ENCODE measurements at regions not wholly inside any gene's neighbourhood (a gene's known extent, or its start where the extent isn't known, plus 50 kb on each side); places are given as distances from the start of the nearest gene placed in this dataset.
"Not testable (repeated sequence)": the region's sequence is repeated elsewhere in the genome, so short reads cannot be mapped to it uniquely, and the experiment has no call there.

DNA sequence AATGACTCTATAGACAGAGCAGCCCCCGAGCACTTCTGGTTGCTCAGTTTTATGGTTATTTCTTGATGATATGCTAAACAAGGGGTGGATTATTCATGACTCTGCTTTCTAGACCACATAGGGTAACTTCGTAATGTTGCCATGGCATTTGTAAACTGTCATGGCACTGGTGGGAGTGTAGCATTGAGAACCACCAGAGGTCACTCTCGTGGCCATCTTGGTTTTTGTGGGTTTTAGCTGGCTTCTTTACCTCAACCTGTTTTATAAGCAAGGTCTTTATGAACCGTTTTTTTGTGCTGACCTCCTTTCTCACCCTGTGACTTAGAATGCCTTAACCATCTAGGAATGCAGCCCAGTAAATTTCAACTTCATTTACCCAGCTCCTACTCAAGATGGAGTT, 1036.2 kb upstream of the FLRT2 start:
- DNase-seq = no peak

- no peak for DNase-seq
Observed at GRCh38 chr14:84496677-84497076, 1033.3 kb upstream of the FLRT2 start.

DNA sequence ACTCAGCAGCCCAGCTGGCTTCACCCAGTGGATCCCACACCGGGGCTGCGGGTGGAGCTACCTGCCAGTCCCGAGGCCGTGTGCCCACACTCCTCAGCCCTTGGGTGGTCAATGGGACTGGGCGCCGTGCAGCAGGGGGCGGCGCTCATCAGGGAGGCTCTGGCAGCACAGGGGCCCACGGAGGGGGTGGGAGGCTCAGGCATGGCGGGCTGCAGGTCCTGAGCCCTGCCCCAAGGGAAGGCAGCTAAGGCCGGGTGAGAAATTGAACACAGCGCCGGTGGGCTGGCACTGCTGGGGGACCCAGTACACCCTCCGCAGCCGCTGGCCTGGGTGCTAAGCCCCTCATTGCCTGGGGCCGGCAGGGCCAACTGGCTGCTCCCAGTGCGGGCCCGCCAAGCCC, 1017.1 kb upstream of the FLRT2 start:
- not testable (repeated sequence) for DNase-seq

DNA sequence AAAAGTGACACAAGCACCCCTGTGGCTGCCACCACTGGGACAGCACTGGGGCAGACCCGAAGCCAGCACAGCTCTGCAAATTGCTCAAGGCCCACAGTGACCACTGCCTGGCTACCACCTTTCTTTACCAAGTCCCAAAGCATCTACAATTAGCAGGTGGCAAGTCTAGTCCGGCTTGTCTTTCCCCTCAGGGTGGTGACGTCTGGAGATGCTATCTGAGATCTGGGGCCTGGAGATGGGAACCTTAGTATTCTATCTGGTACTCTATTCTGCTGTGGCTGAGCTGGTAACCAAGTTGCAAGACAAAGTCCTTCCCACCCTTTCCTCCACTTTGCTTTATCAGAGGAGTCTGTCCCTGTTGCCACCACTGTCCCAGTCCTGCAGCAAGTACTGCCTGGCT, 1010.1 kb upstream of the FLRT2 start:
- DNase-seq = no peak

- no peak for DNase-seq
Observed at GRCh38 chr14:84520711-84521338, 1009.1 kb upstream of the FLRT2 start.

DNA sequence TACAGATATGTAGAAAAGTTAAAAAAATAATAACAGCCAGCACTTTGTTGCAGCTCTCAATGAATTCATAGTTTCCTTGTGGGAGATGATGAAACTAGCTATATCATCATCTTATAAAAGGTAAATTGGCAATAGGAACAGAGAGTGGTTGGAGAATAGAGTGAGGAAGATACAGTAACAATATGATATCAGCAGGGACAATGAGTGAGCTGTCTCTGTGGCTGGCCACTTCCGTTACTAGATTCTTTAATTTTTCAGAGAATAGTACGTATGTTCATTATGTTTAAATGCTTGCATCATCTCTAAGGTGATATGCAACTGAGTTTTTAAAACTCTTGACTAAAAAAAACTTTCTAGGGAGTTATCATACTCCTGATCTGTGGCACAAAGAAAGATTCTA, 1006.2 kb upstream of the FLRT2 start:
- no peak for DNase-seq

DNA sequence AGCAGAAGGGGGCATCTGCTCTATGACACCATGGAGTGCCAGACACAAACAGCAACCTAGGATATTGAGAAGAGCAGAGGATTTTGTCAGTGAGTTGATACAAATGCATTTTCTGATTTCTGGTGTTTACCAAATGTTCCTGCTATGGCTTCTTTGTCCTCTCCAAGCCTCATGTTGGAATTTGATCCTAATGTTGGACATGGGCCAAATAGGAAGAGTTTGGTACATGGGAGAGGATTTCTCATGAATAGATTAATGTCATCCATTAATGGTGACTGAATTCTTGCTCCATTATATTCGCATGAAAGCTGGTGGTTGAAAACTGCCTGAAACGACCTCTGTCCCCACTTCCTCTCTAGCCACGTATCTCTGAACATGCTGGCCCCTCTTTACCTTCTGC, 1002.2 kb upstream of the FLRT2 start:
- no peak for DNase-seq

- DNase-seq = no peak
Observed at GRCh38 chr14:84532016-84532415, 997.9 kb upstream of the FLRT2 start.

GRCh38 chr14:84533181-84533725, 996.7 kb upstream of the FLRT2 start:
- DNase-seq = no peak

GRCh38 chr14:84533791-84534190, 996.2 kb upstream of the FLRT2 start:
- no peak for DNase-seq

DNA sequence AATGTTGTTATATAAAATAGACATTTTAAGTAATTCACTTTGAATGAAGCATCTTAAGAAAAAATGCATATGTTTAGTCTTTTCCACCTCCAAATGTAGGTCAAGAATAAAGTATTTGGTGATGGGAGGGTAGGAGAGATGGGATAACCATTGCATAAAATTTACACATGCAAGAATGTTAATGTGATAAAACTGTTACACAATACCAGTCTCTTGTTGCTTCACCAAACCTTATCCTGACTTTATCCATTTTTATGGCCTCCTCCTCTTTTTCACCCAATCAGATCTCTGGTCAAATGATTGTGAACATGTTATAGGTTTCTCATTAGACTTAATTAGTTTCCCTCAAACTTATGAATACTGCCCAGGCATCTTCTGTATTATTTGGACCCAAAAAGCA, 994.5 kb upstream of the FLRT2 start:
- DNase-seq = no peak

- no peak for DNase-seq
Observed at GRCh38 chr14:84535976-84536375, 994.0 kb upstream of the FLRT2 start.

- no peak for DNase-seq
Observed at GRCh38 chr14:84541018-84541417, 988.9 kb upstream of the FLRT2 start.

DNA sequence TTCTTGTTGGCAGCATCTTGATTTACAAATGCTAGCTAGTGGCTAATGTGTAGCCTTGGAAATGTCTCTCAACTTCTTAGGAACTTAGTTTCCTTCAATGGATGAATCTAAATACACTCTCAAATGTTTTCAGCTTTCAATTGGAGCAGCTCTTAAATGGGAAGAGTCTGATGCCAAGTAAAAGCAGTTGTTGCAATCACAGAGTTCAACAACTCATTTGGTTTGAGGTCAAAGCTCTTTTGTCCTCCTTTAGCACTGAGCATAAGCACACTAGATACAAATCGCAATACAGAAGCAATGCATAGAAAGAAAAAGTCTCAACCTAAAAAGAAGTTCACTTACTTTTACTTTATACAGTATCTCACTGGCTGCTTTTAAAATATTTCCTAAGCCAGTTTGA, 986.1 kb upstream of the FLRT2 start:
- no peak for DNase-seq

DNA sequence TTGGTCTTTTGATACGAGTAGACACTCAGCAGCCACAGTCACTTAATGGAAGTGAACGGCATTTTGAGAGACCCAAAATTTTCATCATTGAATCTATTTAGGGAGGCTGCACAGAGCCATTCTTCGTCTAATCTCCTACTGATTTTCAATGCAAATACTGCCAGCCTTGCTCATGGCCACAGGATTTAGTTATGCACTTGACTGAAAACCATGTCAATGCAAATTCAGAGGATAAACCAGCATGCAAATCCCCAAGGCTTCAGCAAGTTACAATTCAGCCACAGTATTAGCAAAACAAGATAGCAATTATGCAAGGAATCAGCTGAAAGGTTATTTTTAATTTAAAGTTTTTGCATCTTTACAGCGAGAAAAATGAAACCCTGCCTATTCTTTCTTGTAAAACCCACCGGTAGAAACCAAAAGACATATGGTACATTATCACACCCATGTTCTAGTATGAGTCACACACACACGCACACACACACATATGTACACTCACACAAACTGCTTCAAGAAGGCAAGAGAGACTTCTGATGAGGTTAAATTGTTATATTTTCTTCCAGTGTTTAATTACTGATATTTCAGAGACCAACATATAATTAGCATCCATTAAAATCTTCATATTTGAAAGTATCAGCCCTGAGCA, 985.3 kb upstream of the FLRT2 start:
- no peak for DNase-seq

DNA sequence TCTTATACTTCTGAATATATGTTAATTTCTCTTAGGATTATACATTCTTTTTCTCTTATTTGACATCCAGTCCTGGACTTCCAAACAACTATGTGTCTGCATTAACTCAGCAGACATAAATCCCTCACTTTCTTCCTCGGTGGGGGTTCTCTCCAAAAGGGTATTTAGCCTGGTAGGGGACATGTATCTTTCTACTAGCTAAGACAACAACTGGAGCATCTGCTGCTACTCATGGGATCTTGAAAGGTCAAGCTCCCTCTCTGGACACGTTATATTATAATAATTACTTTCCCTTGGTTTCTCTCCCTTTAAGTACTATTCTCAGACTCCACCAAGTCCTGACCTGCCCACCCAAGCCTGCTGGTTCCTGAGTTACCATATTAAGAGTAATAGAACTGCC, 983.7 kb upstream of the FLRT2 start:
- no peak for DNase-seq

- DNase-seq = no peak
Observed at GRCh38 chr14:84554136-84554535, 975.8 kb upstream of the FLRT2 start.

- no peak for DNase-seq
Observed at GRCh38 chr14:84555493-84555892, 974.5 kb upstream of the FLRT2 start.

- DNase-seq = no peak
Observed at GRCh38 chr14:84566109-84566508, 963.8 kb upstream of the FLRT2 start.

- DNase-seq = no peak
Observed at GRCh38 chr14:84575681-84576080, 954.3 kb upstream of the FLRT2 start.

GRCh38 chr14:84579292-84579691, 950.7 kb upstream of the FLRT2 start:
- no peak for DNase-seq

DNA sequence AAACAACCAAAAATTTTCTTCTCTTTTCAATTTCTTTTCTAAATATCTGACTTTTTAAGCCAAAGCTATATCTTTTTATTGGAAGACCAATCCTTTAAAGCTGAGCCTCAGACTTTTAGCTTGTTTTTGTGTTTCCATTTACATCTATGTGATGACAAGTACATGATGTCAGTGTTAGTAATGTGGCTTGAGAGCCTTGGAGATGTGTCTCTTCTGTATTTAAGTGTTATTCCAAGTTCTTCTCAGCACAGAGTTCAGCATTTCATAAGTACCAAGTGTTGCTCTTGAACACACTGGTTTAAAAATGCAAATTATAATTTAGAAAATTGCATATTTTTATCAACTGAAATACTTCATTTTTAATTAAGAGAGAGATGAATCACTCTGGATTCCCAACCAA, 948.9 kb upstream of the FLRT2 start:
- no peak for DNase-seq

DNA sequence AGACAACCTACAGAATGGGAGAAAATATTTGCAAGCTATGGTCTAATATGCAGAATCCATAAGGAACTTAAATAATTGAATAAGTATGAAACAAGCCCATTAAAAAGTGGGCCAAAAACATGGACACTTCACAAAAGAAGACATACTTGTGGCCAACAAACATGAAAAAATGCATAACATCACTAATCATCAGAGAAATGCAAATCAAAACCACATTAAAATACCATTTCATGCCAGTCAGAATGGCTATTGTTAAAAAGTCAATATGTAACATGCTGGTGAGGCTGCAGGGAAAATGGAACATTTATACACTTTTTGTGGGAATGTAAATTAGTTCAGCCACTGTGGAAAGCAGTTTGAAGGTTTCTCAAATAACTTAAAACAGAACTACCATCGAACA, 945.4 kb upstream of the FLRT2 start:
- DNase-seq = no peak

GRCh38 chr14:84591827-84592445, 938.0 kb upstream of the FLRT2 start:
- DNase-seq = no peak

All from inflammatory macrophage (primary cell).